ENCODE measurements at regions not wholly inside any gene's neighbourhood (a gene's known extent, or its start where the extent isn't known, plus 50 kb on each side); places are given as distances from the start of the nearest gene placed in this dataset.

DNA sequence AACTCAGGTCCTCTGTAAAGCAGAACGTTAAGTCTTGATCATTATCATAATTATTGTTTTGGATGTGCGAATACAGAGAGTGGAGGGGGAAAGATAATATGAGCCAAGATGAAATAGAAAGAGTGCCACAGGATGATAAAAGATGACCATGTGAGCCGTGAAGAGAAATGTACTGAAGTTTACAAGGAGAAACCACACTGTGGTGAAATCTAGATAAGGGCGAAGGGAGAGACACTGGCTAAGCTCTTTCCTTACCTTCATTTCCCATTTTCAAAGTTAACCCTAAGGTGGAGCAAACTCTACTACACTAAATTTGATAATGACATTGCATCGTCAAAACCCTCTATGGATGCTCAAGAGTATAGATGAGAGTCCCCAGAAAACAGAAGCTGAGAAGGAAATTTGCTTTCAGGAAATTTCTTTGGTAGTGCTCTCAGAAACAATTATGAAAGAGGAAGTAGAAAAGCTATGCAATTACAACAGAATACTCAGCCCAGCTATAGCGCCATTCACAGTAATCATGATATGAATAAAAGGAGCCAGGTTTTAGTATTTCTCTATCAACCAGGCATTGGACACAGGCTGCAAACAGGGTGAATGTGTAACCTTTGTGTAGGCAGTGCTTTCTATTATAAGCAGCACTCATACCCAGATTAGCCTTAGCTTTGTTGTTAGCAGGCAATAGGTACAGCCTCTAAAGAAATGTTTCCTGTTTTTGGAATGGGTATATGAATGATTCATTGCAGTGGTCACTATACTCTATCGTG is 1080.7 kb downstream of the GRIK2 start:
- DNase-seq (ENCODE audit: low read depth, low spot score), result no peak

DNA sequence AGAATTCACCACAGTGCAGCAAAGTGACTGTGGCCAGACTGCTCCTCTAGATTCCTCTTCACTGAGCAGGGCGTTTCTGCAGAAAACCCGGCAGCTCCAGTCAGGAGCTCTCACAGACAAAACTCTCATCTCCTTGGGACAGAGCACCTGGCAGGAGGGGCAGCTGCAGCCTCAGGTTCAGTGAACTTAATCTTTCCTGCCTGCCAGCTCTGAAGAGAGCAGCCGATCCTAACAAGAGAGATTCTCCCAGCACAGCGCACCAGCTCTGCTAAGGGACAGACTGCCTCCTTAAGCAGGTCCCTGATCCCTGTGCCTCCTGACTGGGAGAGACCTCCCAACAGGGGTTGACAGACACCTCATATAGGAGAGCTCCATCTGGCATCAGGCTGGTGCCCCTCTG is 1065.5 kb downstream of the GRIK2 start:
- no peak for DNase-seq (ENCODE audit: low read depth, low spot score)

DNA sequence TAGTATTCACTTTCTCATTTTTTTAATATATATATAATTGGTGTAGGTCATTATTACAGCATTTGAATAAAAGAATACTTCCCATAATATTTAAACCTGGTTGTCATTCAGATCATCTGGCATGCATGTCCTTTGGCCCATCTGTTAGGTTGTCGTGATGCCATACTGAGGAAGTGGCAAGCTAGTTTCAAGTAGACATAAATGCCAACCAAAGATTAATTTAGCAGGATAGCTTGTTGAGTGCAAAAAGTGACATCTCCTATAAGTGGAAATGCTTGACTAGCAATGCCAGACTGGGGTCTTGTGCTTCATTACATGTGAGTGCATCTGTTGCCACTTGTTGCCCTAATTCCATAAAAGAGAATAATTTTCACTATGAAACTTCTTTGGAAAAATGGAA is 1044.7 kb downstream of the GRIK2 start:
- no peak for DNase-seq (ENCODE audit: low read depth, low spot score)

DNA sequence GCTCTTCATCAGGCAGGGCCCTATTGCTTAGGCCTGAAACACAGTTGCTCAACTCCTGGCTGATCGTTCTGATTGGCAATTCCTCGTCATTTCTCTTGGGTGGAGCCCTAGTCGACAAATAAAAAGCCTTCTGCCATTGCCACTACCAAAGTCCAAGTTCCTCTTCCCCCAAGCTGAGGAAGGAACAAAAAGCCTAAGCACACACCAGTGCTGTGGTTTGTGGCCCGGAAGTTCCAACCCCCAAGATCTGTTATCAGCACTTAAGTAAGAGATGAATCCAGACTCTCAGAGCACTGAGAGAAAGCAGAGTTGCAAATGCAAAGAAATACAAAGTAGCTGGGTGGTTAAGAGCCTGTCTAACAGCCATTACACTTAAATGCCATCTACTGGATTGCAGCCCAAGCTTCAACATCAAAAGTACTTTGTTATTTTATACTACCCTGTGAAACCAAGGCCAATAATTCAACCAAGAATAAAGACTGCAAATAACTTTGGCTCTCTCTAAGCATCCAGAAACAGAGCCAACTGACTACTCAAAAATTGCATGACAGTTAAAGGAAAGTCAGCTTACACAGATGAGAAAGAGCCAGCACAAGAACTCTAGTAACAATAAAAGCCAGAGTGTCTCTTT is 1024.0 kb downstream of the GRIK2 start:
- no peak for DNase-seq (ENCODE audit: low read depth, low spot score)

GRCh38 chr6:102415891-102416290 is 1022.4 kb downstream of the GRIK2 start:
- no peak for DNase-seq (ENCODE audit: low read depth, low spot score)

- no peak for DNase-seq (ENCODE audit: low read depth, low spot score)
Observed at GRCh38 chr6:102411796-102412195, 1018.3 kb downstream of the GRIK2 start.

- DNase-seq (ENCODE audit: low read depth, low spot score), result no peak
Observed at GRCh38 chr6:102407886-102408741, 1014.6 kb downstream of the GRIK2 start.

- DNase-seq (ENCODE audit: low read depth, low spot score), result no peak
Observed at GRCh38 chr6:102405860-102406259, 1012.4 kb downstream of the GRIK2 start.

- DNase-seq (ENCODE audit: low read depth, low spot score), result no peak
Observed at GRCh38 chr6:102402635-102403329, 1009.3 kb downstream of the GRIK2 start.

GRCh38 chr6:102398788-102399390 is 1005.4 kb downstream of the GRIK2 start:
- DNase-seq (ENCODE audit: low read depth, low spot score), result no peak

DNA sequence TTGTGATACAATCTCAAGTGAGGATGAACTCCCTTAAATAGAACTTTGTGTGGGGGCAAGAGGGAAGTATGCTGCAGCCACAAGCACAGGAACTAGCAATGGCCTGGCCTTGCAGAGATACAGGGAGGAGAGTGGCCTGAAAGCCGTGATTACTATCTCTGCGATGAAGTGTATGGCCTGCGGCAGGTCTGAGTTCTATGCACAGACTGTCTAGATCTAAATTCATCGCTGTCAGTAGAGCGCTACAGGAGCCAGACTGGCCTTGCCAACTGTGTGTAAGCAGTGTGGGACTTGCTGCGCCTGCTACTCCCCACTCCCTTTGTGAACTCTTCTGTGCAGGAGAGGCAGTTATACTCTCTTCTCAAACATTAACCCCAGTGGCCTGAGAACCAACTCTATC is 997.0 kb downstream of the GRIK2 start:
- no peak for DNase-seq (ENCODE audit: low read depth, low spot score)

DNA sequence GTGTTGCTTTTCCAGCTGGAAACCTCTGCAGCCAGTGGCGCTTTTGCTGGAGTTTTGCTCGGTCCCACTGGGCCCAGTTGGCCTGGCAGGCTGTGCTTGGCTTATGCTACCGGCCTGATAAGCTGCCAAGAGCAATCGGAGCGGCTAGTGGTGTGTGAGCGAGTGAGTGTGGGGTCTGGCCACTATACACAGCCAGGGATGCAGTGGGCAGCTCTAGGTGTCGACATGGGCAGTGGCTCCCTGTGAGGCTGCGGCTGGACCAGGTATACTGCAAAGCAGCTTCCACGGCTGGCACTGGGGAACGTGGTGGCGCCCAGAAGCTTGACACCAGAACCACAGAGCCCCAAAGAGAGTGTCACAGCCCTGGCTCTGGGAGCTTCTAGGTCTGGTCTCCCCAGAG is 996.5 kb downstream of the GRIK2 start:
- DNase-seq (ENCODE audit: low read depth, low spot score), result no peak

DNA sequence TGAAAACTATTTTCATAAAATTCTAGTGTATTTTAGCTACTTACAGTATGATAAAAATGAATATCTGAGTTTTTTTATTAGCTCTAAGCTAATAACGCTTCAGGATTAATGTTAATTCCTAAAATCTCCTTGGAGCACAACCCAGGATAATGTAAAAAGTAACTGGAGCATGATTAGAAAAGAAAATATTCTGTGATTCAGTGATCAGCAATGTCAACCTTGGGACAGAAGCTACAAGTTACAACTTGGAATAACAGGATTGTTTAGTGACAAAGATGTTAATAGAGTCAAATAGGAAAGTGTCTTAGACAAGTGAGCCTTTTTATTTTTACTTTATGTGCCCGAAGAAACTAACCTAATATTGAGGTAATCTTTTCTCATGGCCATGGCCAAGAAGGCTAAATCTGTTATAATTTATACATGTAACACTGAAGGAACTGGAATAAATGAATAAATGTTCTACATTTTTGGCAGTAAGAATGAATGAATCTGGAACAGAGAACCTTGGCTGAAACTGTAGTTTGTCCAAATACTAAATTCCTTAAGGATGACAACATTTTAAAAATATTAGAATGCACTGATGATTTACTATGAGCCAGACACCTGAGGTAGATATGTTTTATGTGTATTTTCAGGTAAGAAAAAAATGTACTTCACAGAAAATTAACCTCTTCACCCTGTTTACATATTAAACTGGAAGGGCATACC is 994.0 kb downstream of the GRIK2 start:
- DNase-seq (ENCODE audit: low read depth, low spot score), result no peak

DNA sequence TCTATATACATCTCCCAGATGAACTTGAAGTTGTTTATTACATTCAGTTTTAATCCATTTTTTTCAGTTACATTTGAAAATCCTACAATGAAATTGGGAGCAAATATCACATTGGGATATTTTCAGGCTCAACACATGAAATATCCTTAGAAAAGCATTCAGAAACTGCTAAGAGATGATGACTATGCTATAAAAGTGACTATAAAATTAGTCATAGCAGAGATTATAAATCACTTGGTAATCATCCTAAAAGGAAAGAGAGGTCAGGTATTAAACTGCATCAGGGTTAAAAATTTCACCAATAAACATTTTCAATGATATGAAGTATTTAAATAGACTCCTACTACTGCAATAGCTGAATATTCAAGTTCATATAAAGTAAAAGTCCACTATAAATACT is 987.7 kb downstream of the GRIK2 start:
- no peak for DNase-seq (ENCODE audit: low read depth, low spot score)

GRCh38 chr6:102356170-102356569 is 962.7 kb downstream of the GRIK2 start:
- peak; percentile 32 for DNase-seq (ENCODE audit: low read depth, low spot score)

- peak; percentile 30 for DNase-seq (ENCODE audit: low read depth, low spot score)
Observed at GRCh38 chr6:102355578-102355977, 962.1 kb downstream of the GRIK2 start.

DNA sequence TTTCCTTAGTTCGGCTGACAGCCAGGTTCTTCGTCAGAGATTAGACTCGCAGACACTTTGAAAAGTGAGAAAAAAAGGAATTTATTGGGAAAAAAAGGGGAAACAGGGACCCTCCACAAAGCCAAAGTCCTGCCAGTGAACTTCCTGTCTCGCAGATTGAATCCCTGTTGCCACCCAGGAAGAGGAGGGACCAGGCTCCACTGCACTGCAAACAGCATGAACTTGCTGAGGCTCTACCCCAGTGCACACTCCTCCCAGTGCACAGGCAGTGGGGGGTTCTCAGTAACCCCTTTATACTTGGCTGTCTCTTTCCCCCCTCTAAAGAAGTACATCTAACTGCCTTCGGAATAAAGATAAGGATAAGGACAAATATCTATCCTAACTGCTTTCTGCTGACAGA is 959.0 kb downstream of the GRIK2 start:
- DNase-seq (ENCODE audit: low read depth, low spot score), result no peak

DNA sequence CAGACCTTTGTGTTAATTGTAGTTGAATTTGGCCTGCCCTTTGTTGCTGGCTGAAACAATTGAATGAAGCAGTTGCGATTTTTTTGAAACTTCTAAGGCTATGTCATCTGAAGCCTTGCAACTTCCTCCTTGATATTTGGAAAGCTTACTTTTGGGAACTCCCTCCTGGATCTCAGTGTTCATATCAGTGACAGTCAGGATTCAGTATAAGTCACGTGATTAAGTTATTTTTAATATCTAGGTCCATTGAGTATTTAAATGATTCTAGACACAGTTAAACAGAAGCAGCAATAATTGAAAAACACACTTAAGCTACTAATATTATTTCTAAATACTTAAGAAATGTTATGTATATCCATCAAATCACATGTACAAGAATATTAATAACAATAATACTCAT is 951.3 kb downstream of the GRIK2 start:
- DNase-seq (ENCODE audit: low read depth, low spot score), result no peak

GRCh38 chr6:102340311-102340710 is 946.8 kb downstream of the GRIK2 start:
- no peak for DNase-seq (ENCODE audit: low read depth, low spot score)

GRCh38 chr6:102333736-102334135 is 940.2 kb downstream of the GRIK2 start:
- no peak for DNase-seq (ENCODE audit: low read depth, low spot score)

DNA sequence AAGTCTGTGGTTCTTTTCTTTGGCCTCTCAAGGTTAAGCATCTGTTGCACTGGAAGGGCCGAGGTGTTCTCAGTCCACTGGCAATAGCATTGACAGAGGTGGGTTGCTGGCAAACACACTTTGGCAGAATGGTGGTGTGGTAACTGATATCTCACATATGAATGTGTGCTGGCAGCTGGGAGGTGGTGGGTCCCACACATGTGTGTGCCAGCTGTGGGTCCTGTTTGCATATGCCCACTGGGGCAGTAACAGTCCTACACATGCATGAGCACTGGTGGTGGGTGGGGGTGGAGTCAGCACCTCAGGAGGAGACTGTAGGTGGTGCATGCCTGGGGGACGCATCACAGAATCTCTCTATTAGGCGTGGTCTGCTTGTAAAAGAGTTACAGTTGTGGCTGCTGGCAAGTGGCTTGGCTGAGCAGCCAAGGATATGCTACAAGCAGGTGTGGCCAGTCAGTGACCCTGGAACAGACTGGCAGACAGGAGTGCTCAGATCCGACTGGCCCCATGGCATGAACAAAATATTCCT is 934.3 kb downstream of the GRIK2 start:
- no peak for DNase-seq (ENCODE audit: low read depth, low spot score)
